OCI-LY3 (cell line): ENCODE measurements at regions not wholly inside any gene's neighbourhood (a gene's known extent, or its start where the extent isn't known, plus 50 kb on each side); places are given as distances from the start of the nearest gene placed in this dataset.

ENCODE experiments used
- CTCF ChIP-seq: fragments of 200-600, 300-600 bp; sonication (generic); IDR thresholded peaks from 2 replicates; pipeline ENCODE4 v1.5.1; 2014; ENCODE audit warnings: antibody characterized with exemption, low read length, low read depth
- EZH2phosphoT487 ChIP-seq: fragments of 200-600 bp; shearing (Covaris generic); IDR thresholded peaks from 2 replicates; pipeline ENCODE4 v1.6.1; 2018; ENCODE audit warnings: antibody characterized with exemption, mixed run types, low read depth

GRCh38 chr6:146985111-146985510 lies 219.1 kb upstream of the STXBP5 start:
- TF ChIP-seq CTCF (no peak), EZH2phosphoT487 (no peak)
